Right lobe of liver (tissue), 4 donors: ENCODE measurements at regions not wholly inside any gene's neighbourhood (a gene's known extent, or its start where the extent isn't known, plus 50 kb on each side); places are given as distances from the start of the nearest gene placed in this dataset.

Experiments used
- CTCF ChIP-seq, 4 donors: fragments of 200-600 bp in 3 of 4; fragments of 450-650 bp in 1 of 4; IDR thresholded peaks; one replicate each; pipeline versions ENCODE4 v1.5.1 to v1.8.0; 2016 to 2022; ENCODE audit warnings: antibody characterized with exemption in 4 of 4, mild to moderate bottlenecking in 2 of 4
- POLR2A ChIP-seq: fragments of 450-650 bp; IDR thresholded peaks from one replicate; pipeline ENCODE4 v1.6.1; 2017; ENCODE audit warnings: antibody characterized with exemption, mild to moderate bottlenecking
- donor health status: DM: no; HTN: no; CAD: no.
- donor health status: DM: no; HTN: no; CAD: no.
- donor health status: DM: no; HTN: yes; CAD: no.

DNA sequence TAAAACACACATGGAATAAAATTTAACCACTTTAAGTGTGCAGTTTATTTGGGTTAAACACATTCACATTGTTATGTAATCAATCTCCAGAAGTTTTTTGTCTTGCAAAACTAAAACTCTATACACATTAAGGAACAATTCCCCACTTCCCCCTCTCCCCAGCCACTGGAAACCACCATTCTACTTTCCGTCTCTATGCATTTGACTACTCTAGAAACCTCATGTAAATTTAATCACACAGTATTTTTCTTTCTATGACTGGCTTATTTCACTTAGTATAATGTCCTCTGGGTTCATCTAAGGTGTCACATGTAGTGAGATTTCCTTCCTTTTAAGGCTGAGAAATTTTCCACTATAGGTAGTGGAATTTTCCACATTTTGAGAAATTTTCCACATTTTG, 568.7 kb upstream of the UBE2E2 start:
- no peak for TF ChIP-seq CTCF (IDR thresholded peaks at IDR 0.05)
- TF ChIP-seq POLR2A: no peak
